GM12892 (cell line): ENCODE measurements at regions not wholly inside any gene's neighbourhood (a gene's known extent, or its start where the extent isn't known, plus 50 kb on each side); places are given as distances from the start of the nearest gene placed in this dataset.

Source experiments
- POLR2A ChIP-seq: IDR thresholded peaks from 2 replicates; pipeline ENCODE4 v1.6.1; 2011; ENCODE audit warnings: low read depth, low read length, control low read depth
- POLR2AphosphoS5 ChIP-seq: IDR thresholded peaks from 2 replicates; pipeline ENCODE4 v1.6.1; 2011; ENCODE audit warnings: low read depth, low read length, control low read depth

GRCh38 chr13:33438918-33439317, 153.4 kb upstream of the STARD13 start:
- TF ChIP-seq POLR2A (no peak), POLR2AphosphoS5 (no peak)
